SH-SY5Y (cell line): ENCODE measurements at regions not wholly inside any gene's neighbourhood (a gene's known extent, or its start where the extent isn't known, plus 50 kb on each side); places are given as distances from the start of the nearest gene placed in this dataset.

Experiments
- GATA2 ChIP-seq: IDR thresholded peaks from 2 replicates; pipeline ENCODE4 v1.6.1; 2011; ENCODE audit warnings: mild to moderate bottlenecking, low read depth, low read length
- GATA3 ChIP-seq: IDR thresholded peaks from 2 replicates; pipeline ENCODE4 v1.6.1; 2011; ENCODE audit warnings: low read depth, mild to moderate bottlenecking, low read length, moderate library complexity

GRCh38 chr18:67243799-67244587, 272.5 kb downstream of the DSEL start:
- TF ChIP-seq GATA3: no peak
- TF ChIP-seq GATA2: no peak

GRCh38 chr18:67242001-67242400, 274.5 kb downstream of the DSEL start:
- TF ChIP-seq GATA2 (no peak), GATA3 (no peak)

GRCh38 chr18:67241299-67241698, 275.2 kb downstream of the DSEL start:
- TF ChIP-seq GATA2: no peak
- no peak for TF ChIP-seq GATA3

DNA sequence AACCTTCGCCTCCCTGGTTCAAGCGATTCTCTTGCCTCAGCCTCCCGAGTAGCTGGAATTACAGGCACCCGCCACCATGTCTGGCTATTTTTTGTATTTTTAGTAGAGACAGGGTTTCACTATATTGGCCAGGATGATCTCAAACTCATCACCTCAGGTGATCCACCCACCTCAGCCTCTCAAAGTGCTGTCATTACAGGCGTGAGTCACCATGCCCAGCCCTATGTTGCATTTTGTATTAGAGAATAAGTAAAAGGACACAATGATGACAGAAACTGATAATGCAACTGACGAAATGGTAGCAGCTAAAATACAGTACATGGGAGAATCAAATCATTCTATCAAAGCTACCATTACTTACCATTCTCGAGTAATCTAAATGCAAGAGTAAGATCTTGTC, 276.7 kb downstream of the DSEL start:
- TF ChIP-seq GATA2: no peak
- no peak for TF ChIP-seq GATA3

- TF ChIP-seq GATA3 (no peak), GATA2 (no peak)
Measured at GRCh38 chr18:67232991-67233390, 283.5 kb downstream of the DSEL start.

- TF ChIP-seq GATA3 (no peak), GATA2 (no peak)
Measured at GRCh38 chr18:67232406-67232805, 284.1 kb downstream of the DSEL start.

DNA sequence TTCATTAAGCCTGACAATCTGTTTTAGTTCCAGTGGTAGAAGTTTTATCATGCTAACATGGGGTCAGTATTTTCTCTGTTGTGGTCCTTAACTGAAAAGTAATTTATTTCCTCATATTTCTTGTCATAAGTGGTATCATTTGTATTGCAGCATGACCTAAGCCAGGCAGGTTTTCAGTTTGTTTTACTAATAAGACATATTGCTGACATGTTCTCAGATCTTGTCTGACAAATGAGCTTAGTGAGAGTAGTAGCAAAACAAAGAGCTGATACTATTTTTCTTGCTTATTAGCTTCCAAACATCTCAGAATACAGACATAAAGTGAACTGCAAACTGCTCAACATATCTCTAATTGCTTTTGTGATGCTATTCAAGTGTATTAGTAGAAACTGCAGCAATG, 293.6 kb downstream of the DSEL start:
- TF ChIP-seq GATA3: no peak
- TF ChIP-seq GATA2: no peak

GRCh38 chr18:67219821-67220220, 296.7 kb downstream of the DSEL start:
- TF ChIP-seq GATA2 (no peak), GATA3 (no peak)

- TF ChIP-seq GATA2 (no peak), GATA3 (no peak)
Measured at GRCh38 chr18:67218556-67218955, 298.0 kb downstream of the DSEL start.

- no peak for TF ChIP-seq GATA2
- no peak for TF ChIP-seq GATA3
Measured at GRCh38 chr18:67217551-67218166, 298.9 kb downstream of the DSEL start.

GRCh38 chr18:67216846-67217245, 299.7 kb downstream of the DSEL start:
- no peak for TF ChIP-seq GATA2
- TF ChIP-seq GATA3: no peak

DNA sequence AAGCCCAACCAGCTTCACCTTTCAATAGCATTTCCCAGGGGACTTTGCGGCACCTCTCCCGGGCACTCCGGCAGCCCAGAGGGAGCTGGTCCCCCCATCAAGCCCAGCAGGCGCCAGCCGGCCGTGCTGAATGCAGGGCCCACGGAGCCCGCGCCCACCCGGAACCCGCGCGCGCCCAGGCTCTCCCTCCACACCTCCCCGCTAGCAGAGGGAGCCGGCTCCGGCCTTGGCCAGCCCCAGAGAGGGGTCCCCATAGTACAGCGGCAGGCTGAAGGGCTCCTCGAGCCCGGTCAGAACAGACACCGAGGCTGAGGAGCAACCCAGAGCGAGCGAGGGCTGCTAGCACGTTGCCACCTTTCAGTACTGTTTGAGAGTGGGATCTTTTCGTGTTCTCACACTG, 300.8 kb downstream of the DSEL start:
- no peak for TF ChIP-seq GATA2
- TF ChIP-seq GATA3: no peak

DNA sequence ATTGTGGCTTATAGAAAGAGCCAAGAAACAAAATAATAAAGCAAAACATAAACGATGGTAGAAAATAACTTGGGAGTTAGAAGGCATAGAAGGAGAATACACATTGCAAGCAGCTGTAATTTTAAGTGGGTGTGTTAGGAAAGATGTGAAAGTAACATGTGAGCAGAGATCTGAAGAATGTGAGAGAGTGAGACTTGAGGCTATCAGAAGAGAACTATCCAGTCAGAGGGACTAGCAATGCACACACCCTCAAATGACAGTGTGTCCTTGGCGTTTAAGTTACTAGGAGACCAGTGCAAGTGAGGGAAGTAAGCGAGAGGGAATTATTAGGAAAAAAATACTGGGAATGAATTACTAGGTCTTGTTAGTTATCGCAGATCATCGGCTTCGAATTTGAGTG, 304.9 kb downstream of the DSEL start:
- TF ChIP-seq GATA3 (no peak), GATA2 (no peak)

GRCh38 chr18:67200665-67201064, 315.9 kb downstream of the DSEL start:
- TF ChIP-seq GATA3: no peak
- no peak for TF ChIP-seq GATA2

DNA sequence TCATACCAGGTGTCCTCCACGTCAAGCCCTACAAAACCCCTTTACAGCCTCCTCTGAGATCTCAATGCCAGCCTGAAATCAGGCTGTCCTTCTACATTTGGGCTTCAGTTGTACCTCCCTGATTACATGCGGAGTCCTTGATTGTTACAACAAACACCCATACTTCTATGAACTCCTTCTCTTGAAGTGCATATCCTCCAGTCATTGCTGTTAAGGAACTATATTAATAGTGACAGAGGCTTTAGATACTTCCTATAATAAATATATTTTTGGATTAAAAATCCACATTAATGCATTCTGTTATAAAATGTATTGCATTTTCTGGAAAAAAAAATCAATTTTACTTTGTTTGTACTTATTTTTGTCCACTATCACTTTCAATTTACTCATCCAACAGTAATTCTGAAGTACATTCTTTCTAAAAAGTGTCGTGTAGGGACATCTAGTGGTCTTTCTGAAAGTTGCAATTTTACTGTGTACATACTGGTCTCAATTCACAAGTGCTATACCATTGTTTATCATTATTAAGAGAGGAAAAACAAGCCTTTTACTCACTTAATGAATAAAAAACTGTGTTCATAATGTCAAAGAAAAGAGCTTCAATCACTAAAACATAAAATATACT, 316.4 kb downstream of the DSEL start:
- TF ChIP-seq GATA2: no peak
- TF ChIP-seq GATA3: no peak
